ENCODE measurements at regions not wholly inside any gene's neighbourhood (a gene's known extent, or its start where the extent isn't known, plus 50 kb on each side); places are given as distances from the start of the nearest gene placed in this dataset.

- Histone ChIP-seq H3K9me3 (ENCODE audit: control insufficient read depth, low read length) (no peaks in the 10 kb centered on the region), H3K4me3 (ENCODE audit: low read depth, low read length) (no peak overlapping the region), H2AFZ (no peak overlapping the region), H3K27ac (no peak overlapping the region), H3K27me3 (ENCODE audit: control insufficient read depth, insufficient read depth, low read length) (no peaks in the 10 kb centered on the region), H3K36me3 (ENCODE audit: control insufficient read depth, insufficient read depth, low read length) (no peaks in the 10 kb centered on the region), H3K9ac (no peak overlapping the region), H3K4me1 (no peaks in the 10 kb centered on the region), H3K79me2 (no peaks in the 10 kb centered on the region), H3K4me2 (ENCODE audit: low read length) (no peak overlapping the region)
- TF ChIP-seq CTCF (IDR thresholded peaks at IDR 0.05) = no peak
Measured at GRCh38 chr10:128338951-128339350, 212.7 kb upstream of the MKI67 start.

GRCh38 chr10:128339753-128340152, 213.5 kb upstream of the MKI67 start:
- Histone ChIP-seq H3K36me3 (ENCODE audit: control insufficient read depth, insufficient read depth, low read length) (no peaks in the 10 kb centered on the region), H3K4me3 (ENCODE audit: low read depth, low read length) (no peak overlapping the region), H3K27me3 (ENCODE audit: control insufficient read depth, insufficient read depth, low read length) (no peaks in the 10 kb centered on the region), H2AFZ (no peak overlapping the region), H3K9ac (no peak overlapping the region), H3K4me2 (ENCODE audit: low read length) (no peak overlapping the region), H3K4me1 (no peaks in the 10 kb centered on the region), H3K9me3 (ENCODE audit: control insufficient read depth, low read length) (no peaks in the 10 kb centered on the region), H3K79me2 (no peaks in the 10 kb centered on the region), H3K27ac (no peak overlapping the region)
- TF ChIP-seq CTCF (IDR thresholded peaks at IDR 0.05) = no peak

GRCh38 chr10:128345353-128345752, 219.1 kb upstream of the MKI67 start:
- H3K4me2 ChIP-seq (ENCODE audit: low read length) = no peak overlapping the region
- no peaks in the 10 kb centered on the region for H3K9me3 ChIP-seq (ENCODE audit: control insufficient read depth, low read length)
- H2AFZ ChIP-seq = no peak overlapping the region
- H3K36me3 ChIP-seq (ENCODE audit: control insufficient read depth, insufficient read depth, low read length) = no peaks in the 10 kb centered on the region
- H3K79me2 ChIP-seq = no peaks in the 10 kb centered on the region
- no peaks in the 10 kb centered on the region for H3K27me3 ChIP-seq (ENCODE audit: control insufficient read depth, insufficient read depth, low read length)
- TF ChIP-seq CTCF (IDR thresholded peaks at IDR 0.05) = no peak
- H3K27ac ChIP-seq = no peak overlapping the region
- no peak overlapping the region for H3K4me3 ChIP-seq (ENCODE audit: low read depth, low read length)
- H3K4me1 ChIP-seq = no peaks in the 10 kb centered on the region
- no peak overlapping the region for H3K9ac ChIP-seq

GRCh38 chr10:128360783-128361182, 234.6 kb upstream of the MKI67 start:
- Histone ChIP-seq H2AFZ (no peak overlapping the region), H3K9me3 (ENCODE audit: control insufficient read depth, low read length) (no peaks in the 10 kb centered on the region), H3K4me3 (ENCODE audit: low read depth, low read length) (no peak overlapping the region), H3K27ac (no peak overlapping the region), H3K36me3 (ENCODE audit: control insufficient read depth, insufficient read depth, low read length) (no peaks in the 10 kb centered on the region), H3K4me1 (no peaks in the 10 kb centered on the region), H3K27me3 (ENCODE audit: control insufficient read depth, insufficient read depth, low read length) (no peaks in the 10 kb centered on the region), H3K9ac (no peak overlapping the region), H3K4me2 (ENCODE audit: low read length) (no peak overlapping the region), H3K79me2 (no peaks in the 10 kb centered on the region)
- TF ChIP-seq CTCF (IDR thresholded peaks at IDR 0.05) = no peak

GRCh38 chr10:128361487-128361886, 235.3 kb upstream of the MKI67 start:
- Histone ChIP-seq H3K9me3 (ENCODE audit: control insufficient read depth, low read length) (no peaks in the 10 kb centered on the region), H3K79me2 (no peaks in the 10 kb centered on the region), H2AFZ (no peak overlapping the region), H3K9ac (no peak overlapping the region), H3K36me3 (ENCODE audit: control insufficient read depth, insufficient read depth, low read length) (no peaks in the 10 kb centered on the region), H3K27me3 (ENCODE audit: control insufficient read depth, insufficient read depth, low read length) (no peaks in the 10 kb centered on the region), H3K27ac (no peak overlapping the region), H3K4me1 (no peaks in the 10 kb centered on the region), H3K4me3 (ENCODE audit: low read depth, low read length) (no peak overlapping the region), H3K4me2 (ENCODE audit: low read length) (no peak overlapping the region)
- no peak for TF ChIP-seq CTCF (IDR thresholded peaks at IDR 0.05)

Data from parathyroid adenoma (tissue), 2 donors.